GM12892 (cell line): ENCODE measurements at regions not wholly inside any gene's neighbourhood (a gene's known extent, or its start where the extent isn't known, plus 50 kb on each side); places are given as distances from the start of the nearest gene placed in this dataset.

Experiments used
- POLR2AphosphoS5 ChIP-seq: IDR thresholded peaks from 2 replicates; pipeline ENCODE4 v1.6.1; 2011; ENCODE audit warnings: low read depth, low read length, control low read depth
- TAF1 ChIP-seq: IDR thresholded peaks from 2 replicates; pipeline ENCODE4 v1.6.1; 2011; ENCODE audit warnings: low read depth, mild to moderate bottlenecking, control low read depth, low read length, borderline replicate concordance

GRCh38 chr6:140002396-140003022, 628.1 kb upstream of the CITED2 start:
- TF ChIP-seq POLR2AphosphoS5, result no peak
- TF ChIP-seq TAF1, result no peak
